OCI-LY7 (cell line): ENCODE measurements at regions not wholly inside any gene's neighbourhood (a gene's known extent, or its start where the extent isn't known, plus 50 kb on each side); places are given as distances from the start of the nearest gene placed in this dataset.

Source experiments
- EZH2phosphoT487 ChIP-seq: fragments of 200-600 bp; sonication (generic); IDR thresholded peaks from 2 replicates; pipeline ENCODE4 v1.6.1; 2018; ENCODE audit warnings: low read depth, borderline replicate concordance, mild to moderate bottlenecking, mixed run types, antibody characterized with exemption, low read length, moderate library complexity, mixed read lengths
- TF ChIP-seq, protein P1 (sequence below): fragments of 200-600 bp; sonication (generic); conservative IDR thresholded peaks from 2 replicates; pipeline ENCODE4 v1.5.1; 2014; ENCODE audit warnings: mild to moderate bottlenecking, antibody characterized with exemption, low read length, moderate library complexity, mixed read lengths

DNA sequence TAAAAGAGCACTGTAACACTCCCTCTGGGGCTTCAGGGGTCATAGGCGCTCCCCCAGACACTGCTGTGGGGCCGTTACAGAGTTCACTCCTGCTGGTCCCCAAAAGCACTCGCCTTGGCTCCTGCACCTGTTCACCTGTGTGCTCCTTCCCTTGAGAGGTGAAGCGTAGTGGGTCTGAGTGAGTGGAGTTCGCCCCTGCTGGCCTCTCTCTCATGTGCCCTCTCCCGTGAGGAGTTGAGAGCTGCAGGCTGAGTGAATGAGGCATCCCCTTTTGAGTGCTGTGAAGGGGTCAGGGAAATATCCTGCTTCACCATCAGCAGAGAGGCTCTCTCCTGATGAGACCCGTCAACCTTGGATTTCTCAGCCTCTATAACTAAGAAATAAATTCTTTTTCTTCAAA is 134.6 kb upstream of the TUT7 start:
- TF ChIP-seq, protein P1, sequence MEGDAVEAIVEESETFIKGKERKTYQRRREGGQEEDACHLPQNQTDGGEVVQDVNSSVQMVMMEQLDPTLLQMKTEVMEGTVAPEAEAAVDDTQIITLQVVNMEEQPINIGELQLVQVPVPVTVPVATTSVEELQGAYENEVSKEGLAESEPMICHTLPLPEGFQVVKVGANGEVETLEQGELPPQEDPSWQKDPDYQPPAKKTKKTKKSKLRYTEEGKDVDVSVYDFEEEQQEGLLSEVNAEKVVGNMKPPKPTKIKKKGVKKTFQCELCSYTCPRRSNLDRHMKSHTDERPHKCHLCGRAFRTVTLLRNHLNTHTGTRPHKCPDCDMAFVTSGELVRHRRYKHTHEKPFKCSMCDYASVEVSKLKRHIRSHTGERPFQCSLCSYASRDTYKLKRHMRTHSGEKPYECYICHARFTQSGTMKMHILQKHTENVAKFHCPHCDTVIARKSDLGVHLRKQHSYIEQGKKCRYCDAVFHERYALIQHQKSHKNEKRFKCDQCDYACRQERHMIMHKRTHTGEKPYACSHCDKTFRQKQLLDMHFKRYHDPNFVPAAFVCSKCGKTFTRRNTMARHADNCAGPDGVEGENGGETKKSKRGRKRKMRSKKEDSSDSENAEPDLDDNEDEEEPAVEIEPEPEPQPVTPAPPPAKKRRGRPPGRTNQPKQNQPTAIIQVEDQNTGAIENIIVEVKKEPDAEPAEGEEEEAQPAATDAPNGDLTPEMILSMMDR, result no peak
- no peak for TF ChIP-seq EZH2phosphoT487
